Testis (tissue), 2 donors: ENCODE measurements at regions not wholly inside any gene's neighbourhood (a gene's known extent, or its start where the extent isn't known, plus 50 kb on each side); places are given as distances from the start of the nearest gene placed in this dataset.
A peak's percentile ranks its signal among the peaks of the same experiment; 100 is the strongest.

Experiments used
- DNase-seq: peaks from one replicate; pipeline ENCODE4 v3.0.0-alpha.2; 2019
- H3K27ac ChIP-seq, 2 donors: fragments of 200-600 bp; sonication (generic); one replicate each; pipeline ENCODE4 v1.5.1; 2019
- H3K27me3 ChIP-seq: fragments of 200-600 bp; sonication (generic); one replicate; pipeline ENCODE4 v1.5.1; 2019
- H3K36me3 ChIP-seq: fragments of 200-600 bp; sonication (generic); one replicate; pipeline ENCODE4 v1.5.1; 2017; ENCODE audit warnings: low read depth; ENCODE audit errors: missing control alignments
- H3K4me1 ChIP-seq: fragments of 200-600 bp; sonication (generic); one replicate; pipeline ENCODE4 v1.5.1; 2019
- H3K4me3 ChIP-seq, 2 donors: fragments of 200-600 bp; sonication (generic); one replicate each; pipeline ENCODE4 v1.5.1; 2017 to 2019
- H3K9me3 ChIP-seq: fragments of 200-600 bp; sonication (generic); one replicate; pipeline ENCODE4 v1.5.1; 2017
- POLR2A ChIP-seq: fragments of 450-650 bp; IDR thresholded peaks from one replicate; pipeline ENCODE4 v1.6.1; 2017; ENCODE audit warnings: antibody characterized with exemption, mild to moderate bottlenecking, moderate library complexity
- WGBS, 2 donors: methylation state at CpG; one replicate each; pipeline ENCODE4 v1.1.5; 2018; 5-methylcytosine and 5-hydroxymethylcytosine counted together
- intact Hi-C: fragments of 100-400 bp; cut with DNase I; formaldehyde crosslinking; loops from one replicate; pipeline ENCODE4 v1.15.1; 2023; ENCODE audit warnings: low total_unique reads
- TF ChIP-seq, protein P1 (sequence below), 3 experiments: fragments of 450-650 bp in 2 of 3; fragments of 200-600 bp in 1 of 3; sonication (generic) in 1 of 3; IDR thresholded peaks; one replicate each; pipeline ENCODE4 v1.5.1; 2016 to 2019; ENCODE audit warnings: antibody characterized with exemption in 3 of 3, mild to moderate bottlenecking in 2 of 3, moderate library complexity in 1 of 3

DNA sequence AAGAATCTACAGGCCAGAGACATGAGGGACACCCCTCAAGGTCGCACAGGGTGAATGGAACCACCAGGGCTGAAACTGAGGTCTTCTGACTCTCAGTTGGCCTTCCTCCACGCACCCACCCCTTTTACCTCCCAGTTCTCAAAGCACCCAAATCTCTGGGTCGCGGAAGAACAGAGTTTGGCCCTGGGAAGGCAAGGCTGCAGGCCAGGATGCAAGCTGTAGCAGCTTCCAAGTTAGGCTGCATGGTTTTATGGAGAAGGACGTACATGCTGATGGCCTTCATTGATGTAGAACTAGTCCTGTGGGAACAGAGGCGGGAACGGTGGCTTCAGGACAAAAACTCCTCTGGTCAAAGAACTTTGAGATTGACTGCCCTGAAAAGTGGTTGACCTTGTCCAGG lies 143.5 kb upstream of the B3GAT1 start:
- peak; percentile 10 for DNase-seq
- Histone ChIP-seq H3K4me3 (no peak overlapping the region), H3K4me1 (no peaks in the 10 kb centered on the region), H3K27me3 (no peaks in the 10 kb centered on the region), H3K9me3 (no peaks in the 10 kb centered on the region), H3K36me3 (no peaks in the 10 kb centered on the region), H3K27ac (no peak overlapping the region)
- intact Hi-C loops: no loop called here
- no peak for TF ChIP-seq POLR2A
- TF ChIP-seq, protein P1, sequence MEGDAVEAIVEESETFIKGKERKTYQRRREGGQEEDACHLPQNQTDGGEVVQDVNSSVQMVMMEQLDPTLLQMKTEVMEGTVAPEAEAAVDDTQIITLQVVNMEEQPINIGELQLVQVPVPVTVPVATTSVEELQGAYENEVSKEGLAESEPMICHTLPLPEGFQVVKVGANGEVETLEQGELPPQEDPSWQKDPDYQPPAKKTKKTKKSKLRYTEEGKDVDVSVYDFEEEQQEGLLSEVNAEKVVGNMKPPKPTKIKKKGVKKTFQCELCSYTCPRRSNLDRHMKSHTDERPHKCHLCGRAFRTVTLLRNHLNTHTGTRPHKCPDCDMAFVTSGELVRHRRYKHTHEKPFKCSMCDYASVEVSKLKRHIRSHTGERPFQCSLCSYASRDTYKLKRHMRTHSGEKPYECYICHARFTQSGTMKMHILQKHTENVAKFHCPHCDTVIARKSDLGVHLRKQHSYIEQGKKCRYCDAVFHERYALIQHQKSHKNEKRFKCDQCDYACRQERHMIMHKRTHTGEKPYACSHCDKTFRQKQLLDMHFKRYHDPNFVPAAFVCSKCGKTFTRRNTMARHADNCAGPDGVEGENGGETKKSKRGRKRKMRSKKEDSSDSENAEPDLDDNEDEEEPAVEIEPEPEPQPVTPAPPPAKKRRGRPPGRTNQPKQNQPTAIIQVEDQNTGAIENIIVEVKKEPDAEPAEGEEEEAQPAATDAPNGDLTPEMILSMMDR (IDR thresholded peaks at IDR 0.05): no peak
- WGBS, 2 donors: 88 to 89% methylated on average over 7 of the region's 7 CpGs

DNA sequence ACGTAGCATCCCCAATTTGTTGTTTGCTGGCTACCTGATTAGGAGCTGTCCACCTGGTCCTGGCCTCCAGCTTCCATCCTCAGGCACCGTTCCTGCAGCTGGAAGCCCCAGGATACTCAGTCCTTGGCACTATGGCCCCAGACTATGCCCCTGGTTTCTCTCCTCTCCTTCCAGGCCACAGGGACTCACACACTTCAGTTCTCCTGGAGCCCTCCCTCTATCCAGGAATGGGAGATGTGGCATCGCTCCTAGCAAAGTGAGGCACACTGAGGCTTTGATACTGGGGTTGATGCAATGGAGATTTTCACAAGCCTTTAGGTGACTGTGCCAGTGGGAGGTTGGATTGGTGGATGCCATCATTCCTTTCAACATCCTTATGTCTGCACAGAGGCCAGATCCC lies 142.8 kb upstream of the B3GAT1 start:
- Histone ChIP-seq H3K4me1 (no peaks in the 10 kb centered on the region), H3K4me3 (no peak overlapping the region), H3K27me3 (no peaks in the 10 kb centered on the region), H3K27ac (no peak overlapping the region), H3K36me3 (no peaks in the 10 kb centered on the region), H3K9me3 (no peaks in the 10 kb centered on the region)
- TF ChIP-seq, protein P1 (IDR thresholded peaks at IDR 0.05): no peak
- TF ChIP-seq POLR2A: no peak
- intact Hi-C loops: no loop called here
- WGBS, 2 donors: 86 to 90% methylated on average over 3 of the region's 3 CpGs
- DNase-seq: peak; percentile 2

DNA sequence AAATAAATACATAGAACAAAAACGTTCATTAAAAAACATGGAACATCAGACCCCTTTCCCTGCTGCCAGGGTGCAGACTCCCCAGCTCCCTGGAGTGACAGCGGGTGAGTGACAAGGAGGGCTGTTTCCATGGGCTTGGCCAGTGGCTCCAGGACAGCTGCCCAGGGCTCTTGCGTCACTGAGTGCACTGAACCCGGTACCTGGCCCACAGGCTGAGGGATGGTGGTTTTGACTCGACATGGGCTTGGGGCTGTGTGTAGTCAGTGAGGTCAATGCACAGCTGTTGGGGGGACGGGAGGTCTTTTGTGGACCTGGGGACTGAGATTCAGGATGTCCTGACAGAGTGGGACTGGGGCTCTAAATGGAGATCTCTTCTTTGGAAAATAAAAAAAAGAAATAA lies 142.1 kb upstream of the B3GAT1 start:
- 78 to 83% methylated on average over 6 of the region's 6 CpGs for WGBS, 2 donors
- Histone ChIP-seq H3K27ac (no peak overlapping the region), H3K9me3 (no peaks in the 10 kb centered on the region), H3K36me3 (no peaks in the 10 kb centered on the region), H3K27me3 (no peaks in the 10 kb centered on the region), H3K4me1 (no peaks in the 10 kb centered on the region), H3K4me3 (no peak overlapping the region)
- intact Hi-C loops: no loop called here
- peak; percentile 7 for DNase-seq
- TF ChIP-seq POLR2A: no peak
- TF ChIP-seq, protein P1 (IDR thresholded peaks at IDR 0.05): no peak

DNA sequence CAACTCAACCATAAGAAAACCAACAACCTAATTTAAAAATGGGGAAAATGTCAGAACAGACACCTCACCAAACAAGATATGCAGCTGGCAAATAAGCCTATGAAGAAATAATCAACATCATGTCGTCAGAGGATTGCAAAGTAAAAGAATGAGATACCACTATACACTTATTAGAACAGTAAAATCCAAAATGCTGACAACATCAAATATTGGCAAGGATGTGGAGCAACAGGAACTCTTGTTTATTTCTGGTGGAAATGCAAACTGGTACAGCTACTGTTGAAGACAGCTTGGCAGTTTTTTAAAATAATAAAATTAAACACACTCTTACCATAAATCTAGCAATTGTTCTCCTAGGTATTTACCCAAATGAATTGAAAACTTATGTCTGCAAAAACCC lies 140.7 kb upstream of the B3GAT1 start:
- intact Hi-C loops: no loop called here
- no peaks in the 10 kb centered on the region for H3K27me3 ChIP-seq
- no peak for DNase-seq

DNA sequence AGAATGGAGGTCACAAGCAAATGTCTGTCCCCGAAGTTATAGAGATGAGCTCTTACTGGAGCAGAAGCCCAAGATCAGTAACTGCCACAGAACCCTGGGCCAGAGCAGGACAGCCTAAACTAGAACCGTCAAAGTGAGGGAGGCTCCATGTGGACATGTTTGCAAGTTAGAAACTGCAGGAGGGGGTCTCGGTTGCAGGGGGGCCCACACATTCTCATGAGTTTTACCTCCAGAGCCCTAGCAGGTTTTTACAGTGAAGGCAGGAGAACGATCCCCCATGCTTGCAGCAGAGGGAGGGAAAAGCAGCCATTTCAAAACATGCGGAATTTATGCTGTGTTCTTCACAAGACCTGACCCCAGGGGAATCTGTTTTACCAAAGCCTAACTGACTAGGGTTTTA lies 133.5 kb upstream of the B3GAT1 start:
- no peak overlapping the region for H3K4me3 ChIP-seq
- no peak overlapping the region for H3K27ac ChIP-seq
- intact Hi-C loops: no loop called here
- no peaks in the 10 kb centered on the region for H3K9me3 ChIP-seq
- peak; percentile 2 for DNase-seq
- WGBS, 2 donors: 78 to 88% methylated on average over 5 of the region's 5 CpGs
- TF ChIP-seq POLR2A: no peak
- TF ChIP-seq, protein P1 (IDR thresholded peaks at IDR 0.05): no peak
- H3K4me1 ChIP-seq: no peaks in the 10 kb centered on the region
- no peaks in the 10 kb centered on the region for H3K36me3 ChIP-seq
- H3K27me3 ChIP-seq: no peaks in the 10 kb centered on the region

More for the DNA sequence above, 140.7 kb upstream of the B3GAT1 start:
- Histone ChIP-seq H3K4me1 (no peaks in the 10 kb centered on the region), H3K27ac (no peak overlapping the region), H3K36me3 (no peaks in the 10 kb centered on the region), H3K4me3 (no peak overlapping the region), H3K9me3 (no peaks in the 10 kb centered on the region)
- 63 to 67% methylated on average over 1 of the region's 1 CpG for WGBS, 2 donors
- TF ChIP-seq, protein P1 (IDR thresholded peaks at IDR 0.05): no peak
- no peak for TF ChIP-seq POLR2A
